Smooth muscle cell (in vitro differentiated cells): ENCODE measurements at regions not wholly inside any gene's neighbourhood (a gene's known extent, or its start where the extent isn't known, plus 50 kb on each side); places are given as distances from the start of the nearest gene placed in this dataset.
"Not testable (repeated sequence)": the region's sequence is repeated elsewhere in the genome, so short reads cannot be mapped to it uniquely, and the experiment has no call there.

ENCODE experiments used
- DNase-seq: peaks from one replicate; lab custom pipeline; 2025; ENCODE audit not compliant: unreplicated experiment; lab: John Stamatoyannopoulos, UW
- H2AFZ ChIP-seq: fragments of 200-600 bp; sonication (generic); 2 replicates; pipeline ENCODE4 v1.6.0; 2016; ENCODE audit warnings: antibody characterized with exemption, low read depth, mild to moderate bottlenecking
- H3F3A ChIP-seq: fragments of 200-600 bp; sonication (generic); 2 replicates; pipeline ENCODE4 v1.6.0; 2017; ENCODE audit warnings: antibody characterized with exemption, low read depth
- H3K27ac ChIP-seq: fragments of 200-600 bp; sonication (generic); 2 replicates; pipeline ENCODE4 v1.5.1; 2016; ENCODE audit warnings: low read depth, mild to moderate bottlenecking
- H3K27me3 ChIP-seq: fragments of 200-600 bp; sonication (generic); 2 replicates; pipeline ENCODE4 v1.6.1; 2016; ENCODE audit warnings: low read depth, mild to moderate bottlenecking
- H3K36me3 ChIP-seq: fragments of 200-600 bp; sonication (generic); 2 replicates; pipeline ENCODE4 v1.5.1; 2016; ENCODE audit warnings: low read depth
- H3K4me1 ChIP-seq: fragments of 200-600 bp; sonication (generic); 2 replicates; pipeline ENCODE4 v1.5.1; 2016; ENCODE audit warnings: low read depth
- H3K4me2 ChIP-seq: fragments of 200-600 bp; sonication (generic); 2 replicates; pipeline ENCODE4 v1.6.0; 2016; ENCODE audit warnings: mild to moderate bottlenecking
- H3K4me3 ChIP-seq: fragments of 200-600 bp; sonication (generic); 2 replicates; pipeline ENCODE4 v1.5.1; 2016; ENCODE audit warnings: mild to moderate bottlenecking
- H3K79me2 ChIP-seq: fragments of 200-600 bp; sonication (generic); 2 replicates; pipeline ENCODE4 v1.6.0; 2016; ENCODE audit warnings: low read depth, mild to moderate bottlenecking
- H3K9ac ChIP-seq: fragments of 200-600 bp; sonication (generic); 2 replicates; pipeline ENCODE4 v1.6.0; 2016; ENCODE audit warnings: low read depth
- H3K9me3 ChIP-seq: fragments of 200-600 bp; sonication (generic); replicated peaks from 2 replicates; pipeline ENCODE4 v1.5.1; 2016; ENCODE audit warnings: low read depth
- H4K20me1 ChIP-seq: fragments of 200-600 bp; sonication (generic); 2 replicates; pipeline ENCODE4 v1.6.0; 2016; ENCODE audit warnings: low read depth
- CTCF ChIP-seq: fragments of 200-600 bp; sonication (generic); IDR thresholded peaks from 2 replicates; pipeline ENCODE4 v1.5.1; 2017; ENCODE audit warnings: borderline replicate concordance, mild to moderate bottlenecking, antibody characterized with exemption; ENCODE audit not compliant: insufficient read depth, poor library complexity, severe bottlenecking
- WGBS: methylation state at CpG from one replicate; pipeline ENCODE4 v1.1.7; 2016; ENCODE audit warnings: low lambda C conversion rate; 5-methylcytosine and 5-hydroxymethylcytosine counted together

- H4K20me1 ChIP-seq: no peaks in the 10 kb centered on the region
- H3F3A ChIP-seq: no peaks in the 10 kb centered on the region
- no peak overlapping the region for H3K4me3 ChIP-seq
- H3K79me2 ChIP-seq: no peaks in the 10 kb centered on the region
- WGBS: 46% methylated on average over 7 of the region's 7 CpGs
- no peak overlapping the region for H3K4me2 ChIP-seq
- H3K4me1 ChIP-seq: no peaks in the 10 kb centered on the region
- DNase-seq: no peak
- no peak overlapping the region for H2AFZ ChIP-seq
- no peak overlapping the region for H3K27ac ChIP-seq
- H3K36me3 ChIP-seq: no peaks in the 10 kb centered on the region
- no peak overlapping the region for H3K9ac ChIP-seq
- TF ChIP-seq CTCF: no peak
- no peaks in the 10 kb centered on the region for H3K9me3 ChIP-seq
- peaks cover 40% of the 10 kb centered on the region for H3K27me3 ChIP-seq
These were observed 89.8 kb upstream of the MAP3K7 start for GRCh38 chr6:90676516-90677300.

GRCh38 chr6:90675107-90675506 lies 88.2 kb upstream of the MAP3K7 start:
- H3K27ac ChIP-seq, H3K36me3 ChIP-seq, H3K9ac ChIP-seq, H3K79me2 ChIP-seq, H4K20me1 ChIP-seq, H3K4me1 ChIP-seq, H3K4me3 ChIP-seq, DNase-seq, H3F3A ChIP-seq, H2AFZ ChIP-seq, H3K9me3 ChIP-seq, H3K4me2 ChIP-seq: not testable (repeated sequence)
- WGBS: 29% methylated on average over 8 of the region's 8 CpGs
- peaks cover 40% of the 10 kb centered on the region for H3K27me3 ChIP-seq

GRCh38 chr6:90674077-90674476 lies 87.2 kb upstream of the MAP3K7 start:
- 25% methylated on average over 9 of the region's 9 CpGs for WGBS
- not testable (repeated sequence) for H3F3A ChIP-seq, H3K9me3 ChIP-seq, H3K9ac ChIP-seq, H3K4me3 ChIP-seq, H3K79me2 ChIP-seq, DNase-seq, H4K20me1 ChIP-seq, H2AFZ ChIP-seq, H3K27ac ChIP-seq, H3K4me2 ChIP-seq, H3K36me3 ChIP-seq
- peaks cover 10% of the 10 kb centered on the region for H3K4me1 ChIP-seq
- peaks cover 50% of the 10 kb centered on the region for H3K27me3 ChIP-seq

GRCh38 chr6:90669846-90670245 lies 83.0 kb upstream of the MAP3K7 start:
- DNase-seq: no peak
- H3F3A ChIP-seq: no peaks in the 10 kb centered on the region
- H3K36me3 ChIP-seq: no peaks in the 10 kb centered on the region
- WGBS: 28% methylated on average over 1 of the region's 1 CpG
- peaks cover 17% of the 10 kb centered on the region for H3K4me1 ChIP-seq
- H3K27me3 ChIP-seq: peaks cover 35% of the 10 kb centered on the region
- no peak overlapping the region for H3K4me2 ChIP-seq
- no peak overlapping the region for H3K4me3 ChIP-seq
- no peak overlapping the region for H3K27ac ChIP-seq
- H3K9me3 ChIP-seq: no peaks in the 10 kb centered on the region
- no peaks in the 10 kb centered on the region for H4K20me1 ChIP-seq
- no peaks in the 10 kb centered on the region for H3K79me2 ChIP-seq
- no peak overlapping the region for H2AFZ ChIP-seq
- H3K9ac ChIP-seq: no peak overlapping the region
- no peak for TF ChIP-seq CTCF
